Transverse colon (tissue), 3 donors: ENCODE measurements at regions not wholly inside any gene's neighbourhood (a gene's known extent, or its start where the extent isn't known, plus 50 kb on each side); places are given as distances from the start of the nearest gene placed in this dataset.

Source experiments
- CTCF ChIP-seq, 5 experiments: fragments of 200-600 bp in 3 of 5; fragments of 450-650 bp in 2 of 5; sonication (generic) in 3 of 5; IDR thresholded peaks; 1 replicate in 2 of 5; 2 replicates in 3 of 5; pipeline ENCODE4 v1.5.1; 2016 to 2017; ENCODE audit warnings: antibody characterized with exemption in 5 of 5, inconsistent platforms in 3 of 5, mild to moderate bottlenecking in 2 of 5, moderate library complexity in 1 of 5
- EP300 ChIP-seq: sonication (generic); formaldehyde crosslinking; IDR thresholded peaks from one replicate; pipeline ENCODE4 v1.6.1; 2017; ENCODE audit warnings: antibody characterized with exemption, low read depth

GRCh38 chr5:124231802-124232201, 514.6 kb downstream of the ZNF608 start:
- no peak for TF ChIP-seq CTCF (IDR thresholded peaks at IDR 0.05)
- no peak for TF ChIP-seq EP300
